Lower leg skin (tissue), 3 donors: ENCODE measurements at regions not wholly inside any gene's neighbourhood (a gene's known extent, or its start where the extent isn't known, plus 50 kb on each side); places are given as distances from the start of the nearest gene placed in this dataset.

Source experiments
- CTCF ChIP-seq, 3 donors: fragments of 450-650 bp; IDR thresholded peaks; one replicate each; pipeline ENCODE4 v1.5.1; 2016; ENCODE audit warnings: antibody characterized with exemption in 3 of 3, mild to moderate bottlenecking in 3 of 3, moderate library complexity in 2 of 3
- POLR2A ChIP-seq, 2 donors: fragments of 450-650 bp; IDR thresholded peaks; one replicate each; pipeline ENCODE4 v1.6.1; 2016 to 2017; ENCODE audit warnings: antibody characterized with exemption in 2 of 2, mild to moderate bottlenecking in 1 of 2, moderate library complexity in 1 of 2

- TF ChIP-seq CTCF (IDR thresholded peaks at IDR 0.05) (no peak), POLR2A (IDR thresholded peaks at IDR 0.05) (no peak)
These were observed 489.2 kb upstream of the UBE2E2 start for GRCh38 chr3:22713936-22714335.
